ENCODE measurements at regions not wholly inside any gene's neighbourhood (a gene's known extent, or its start where the extent isn't known, plus 50 kb on each side); places are given as distances from the start of the nearest gene placed in this dataset.

GRCh38 chr10:4357911-4358310 lies 468.1 kb upstream of the AKR1E2 start:
- TF ChIP-seq, protein P1, sequence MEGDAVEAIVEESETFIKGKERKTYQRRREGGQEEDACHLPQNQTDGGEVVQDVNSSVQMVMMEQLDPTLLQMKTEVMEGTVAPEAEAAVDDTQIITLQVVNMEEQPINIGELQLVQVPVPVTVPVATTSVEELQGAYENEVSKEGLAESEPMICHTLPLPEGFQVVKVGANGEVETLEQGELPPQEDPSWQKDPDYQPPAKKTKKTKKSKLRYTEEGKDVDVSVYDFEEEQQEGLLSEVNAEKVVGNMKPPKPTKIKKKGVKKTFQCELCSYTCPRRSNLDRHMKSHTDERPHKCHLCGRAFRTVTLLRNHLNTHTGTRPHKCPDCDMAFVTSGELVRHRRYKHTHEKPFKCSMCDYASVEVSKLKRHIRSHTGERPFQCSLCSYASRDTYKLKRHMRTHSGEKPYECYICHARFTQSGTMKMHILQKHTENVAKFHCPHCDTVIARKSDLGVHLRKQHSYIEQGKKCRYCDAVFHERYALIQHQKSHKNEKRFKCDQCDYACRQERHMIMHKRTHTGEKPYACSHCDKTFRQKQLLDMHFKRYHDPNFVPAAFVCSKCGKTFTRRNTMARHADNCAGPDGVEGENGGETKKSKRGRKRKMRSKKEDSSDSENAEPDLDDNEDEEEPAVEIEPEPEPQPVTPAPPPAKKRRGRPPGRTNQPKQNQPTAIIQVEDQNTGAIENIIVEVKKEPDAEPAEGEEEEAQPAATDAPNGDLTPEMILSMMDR (IDR thresholded peaks at IDR 0.05), result no peak
- TF ChIP-seq EZH2 (IDR thresholded peaks at IDR 0.05; ENCODE audit: borderline replicate concordance, insufficient read depth, low read depth, low read length, poor library complexity, severe bottlenecking), result no peak

Measured in B cell (primary cell).